ENCODE measurements at regions not wholly inside any gene's neighbourhood (a gene's known extent, or its start where the extent isn't known, plus 50 kb on each side); places are given as distances from the start of the nearest gene placed in this dataset.

GRCh38 chr12:115149685-115150378 lies 465.9 kb upstream of the TBX3 start (continued):
- no peak for TF ChIP-seq ZNF565 (CRISPR knock-in tag; conservative IDR thresholded peaks at IDR 0.05; ENCODE audit: low read depth)
- no peak for TF ChIP-seq ZNF70 (CRISPR knock-in tag; IDR thresholded peaks at IDR 0.05)

GRCh38 chr12:115149279-115149678 lies 465.3 kb upstream of the TBX3 start:
- TF ChIP-seq BACH2 (CRISPR knock-in tag; IDR thresholded peaks at IDR 0.05; ENCODE audit: borderline replicate concordance) (no peak), ZC3H10 (CRISPR knock-in tag; IDR thresholded peaks at IDR 0.05) (no peak), ZFP3 (CRISPR knock-in tag; IDR thresholded peaks at IDR 0.05) (no peak), OSR1 (CRISPR knock-in tag; IDR thresholded peaks at IDR 0.05) (no peak), RARB (CRISPR knock-in tag; IDR thresholded peaks at IDR 0.05) (no peak)
- ATAC-seq: no peak

GRCh38 chr12:115147916-115148315 lies 463.9 kb upstream of the TBX3 start:
- no peak for ATAC-seq
- TF ChIP-seq RARB (CRISPR knock-in tag; IDR thresholded peaks at IDR 0.05) (no peak), CSRNP3 (CRISPR knock-in tag; IDR thresholded peaks at IDR 0.05) (no peak), ZNF8 (CRISPR knock-in tag; IDR thresholded peaks at IDR 0.05) (no peak), CREB5 (CRISPR knock-in tag; IDR thresholded peaks at IDR 0.05; ENCODE audit: low read depth) (no peak), POU6F1 (CRISPR knock-in tag; IDR thresholded peaks at IDR 0.05; ENCODE audit: borderline replicate concordance, low read depth) (no peak), OSR1 (CRISPR knock-in tag; IDR thresholded peaks at IDR 0.05) (no peak), TCF4 (CRISPR knock-in tag; IDR thresholded peaks at IDR 0.05; ENCODE audit: borderline replicate concordance) (no peak), PATZ1 (CRISPR knock-in tag; IDR thresholded peaks at IDR 0.05; ENCODE audit: borderline replicate concordance) (no peak), ZNF70 (CRISPR knock-in tag; IDR thresholded peaks at IDR 0.05) (no peak), GLIS3 (CRISPR knock-in tag; IDR thresholded peaks at IDR 0.05) (no peak), SNAI2 (CRISPR knock-in tag; IDR thresholded peaks at IDR 0.05) (no peak), PPARA (CRISPR knock-in tag; IDR thresholded peaks at IDR 0.05; ENCODE audit: borderline replicate concordance) (no peak), BACH2 (CRISPR knock-in tag; IDR thresholded peaks at IDR 0.05; ENCODE audit: borderline replicate concordance) (no peak), TSHZ2 (CRISPR knock-in tag; IDR thresholded peaks at IDR 0.05) (no peak), ISL1 (CRISPR knock-in tag; IDR thresholded peaks at IDR 0.05) (no peak), TOX (CRISPR knock-in tag; IDR thresholded peaks at IDR 0.05; ENCODE audit: borderline replicate concordance) (no peak), ZFP30 (CRISPR knock-in tag; IDR thresholded peaks at IDR 0.05) (no peak), ZNF565 (CRISPR knock-in tag; conservative IDR thresholded peaks at IDR 0.05; ENCODE audit: low read depth) (no peak), ARNTL (CRISPR knock-in tag; IDR thresholded peaks at IDR 0.05; ENCODE audit: borderline replicate concordance, low read depth) (no peak), ESRRG (CRISPR knock-in tag; IDR thresholded peaks at IDR 0.05) (no peak)
